ENCODE measurements at regions not wholly inside any gene's neighbourhood (a gene's known extent, or its start where the extent isn't known, plus 50 kb on each side); places are given as distances from the start of the nearest gene placed in this dataset.

GRCh38 chr16:55039511-55039910, 108.8 kb downstream of the IRX5 start:
- DNase-seq (ENCODE audit: extremely low read depth in 1 of 11, low read depth in 9 of 11, low spot score in 4 of 11), result no peak

DNA sequence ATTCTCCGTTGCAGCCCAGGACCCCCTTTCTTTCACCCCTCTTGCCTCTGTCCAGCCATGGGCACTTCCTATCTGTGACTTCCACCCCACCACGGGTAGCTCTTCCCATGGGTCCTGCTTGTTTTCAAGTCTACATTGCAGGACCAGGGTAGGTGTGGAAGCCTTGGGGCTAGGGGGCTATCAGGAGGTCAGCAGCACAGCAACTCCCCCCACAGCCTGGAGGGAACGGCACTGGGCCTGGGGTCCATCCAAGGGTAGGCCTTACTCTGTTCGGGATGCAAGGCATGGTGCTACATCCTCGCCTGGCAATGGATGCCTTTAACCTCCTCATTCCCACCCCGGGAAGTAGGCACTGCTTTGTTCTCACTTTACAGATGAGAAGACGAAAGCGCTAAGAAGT, 109.3 kb downstream of the IRX5 start:
- no peak for DNase-seq (ENCODE audit: extremely low read depth in 1 of 11, low read depth in 9 of 11, low spot score in 4 of 11)

DNA sequence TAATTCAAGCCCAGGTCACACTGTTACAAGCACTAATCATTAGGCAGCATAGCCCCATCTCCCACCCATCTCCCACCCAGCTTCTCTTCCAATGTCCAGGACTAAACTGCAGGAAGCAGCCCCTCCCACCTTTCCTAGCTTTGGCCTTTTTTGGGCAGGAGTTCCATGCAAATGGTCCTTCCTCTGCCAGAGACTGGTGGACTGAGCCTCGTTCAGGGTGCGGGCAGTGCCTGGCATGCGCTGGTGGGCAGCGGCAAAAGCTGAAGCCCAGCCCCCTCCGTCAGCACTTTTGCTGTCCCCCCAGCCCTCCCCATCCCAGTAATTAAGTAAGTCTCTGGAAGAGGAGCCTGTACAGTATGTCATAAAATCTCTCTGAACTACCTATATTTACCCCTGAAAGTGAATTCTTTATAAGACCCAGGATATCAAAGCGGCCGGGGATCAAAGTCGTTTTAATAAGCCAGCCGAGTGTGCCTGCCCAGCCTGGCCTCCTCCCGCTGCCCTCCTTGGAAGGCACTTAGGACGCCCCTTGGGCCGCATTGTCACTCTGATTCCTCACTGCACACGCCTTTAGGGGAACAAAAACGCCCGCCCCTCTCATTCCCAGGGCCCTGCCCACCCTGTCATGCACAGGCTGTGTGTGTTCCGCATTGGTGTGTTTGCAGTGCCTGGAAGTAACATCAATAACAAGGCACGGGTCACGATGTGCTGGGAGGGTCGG, 109.9 kb downstream of the IRX5 start:
- no peak for DNase-seq (ENCODE audit: extremely low read depth in 1 of 11, low read depth in 9 of 11, low spot score in 4 of 11)

DNA sequence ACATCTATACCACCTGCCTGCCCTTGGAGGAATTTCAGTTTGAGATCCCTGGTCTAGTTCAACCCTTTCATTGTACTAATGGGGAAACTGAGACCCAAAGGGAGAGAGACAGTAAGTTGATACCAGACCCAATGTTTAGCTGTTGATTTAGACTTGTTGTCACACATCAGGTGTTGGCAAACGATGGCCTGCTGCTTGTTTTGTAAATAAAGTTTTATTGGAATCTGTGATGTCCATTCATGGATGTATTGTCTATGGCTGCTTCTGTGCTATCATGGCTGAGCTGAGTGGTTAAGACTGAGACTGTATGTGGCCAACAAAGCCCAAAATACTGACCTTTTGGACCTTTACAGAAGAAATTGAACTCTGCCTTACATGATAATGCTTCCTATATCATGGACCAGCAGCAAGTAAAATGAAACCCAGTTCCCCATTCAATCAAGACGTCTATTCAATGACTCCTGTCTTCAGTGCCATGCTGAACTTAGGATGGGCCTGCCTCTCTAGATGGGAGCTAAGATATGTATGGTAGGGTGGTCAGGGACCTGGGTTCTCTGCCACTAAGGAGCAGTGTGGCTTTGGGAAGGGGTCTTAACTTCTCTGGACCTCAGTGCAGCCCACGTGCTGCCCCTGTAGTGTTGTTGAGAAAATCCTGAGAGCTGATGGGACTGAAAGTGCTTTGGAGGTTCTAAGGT, 111.0 kb downstream of the IRX5 start:
- no peak for DNase-seq (ENCODE audit: extremely low read depth in 1 of 11, low read depth in 9 of 11, low spot score in 4 of 11)

DNA sequence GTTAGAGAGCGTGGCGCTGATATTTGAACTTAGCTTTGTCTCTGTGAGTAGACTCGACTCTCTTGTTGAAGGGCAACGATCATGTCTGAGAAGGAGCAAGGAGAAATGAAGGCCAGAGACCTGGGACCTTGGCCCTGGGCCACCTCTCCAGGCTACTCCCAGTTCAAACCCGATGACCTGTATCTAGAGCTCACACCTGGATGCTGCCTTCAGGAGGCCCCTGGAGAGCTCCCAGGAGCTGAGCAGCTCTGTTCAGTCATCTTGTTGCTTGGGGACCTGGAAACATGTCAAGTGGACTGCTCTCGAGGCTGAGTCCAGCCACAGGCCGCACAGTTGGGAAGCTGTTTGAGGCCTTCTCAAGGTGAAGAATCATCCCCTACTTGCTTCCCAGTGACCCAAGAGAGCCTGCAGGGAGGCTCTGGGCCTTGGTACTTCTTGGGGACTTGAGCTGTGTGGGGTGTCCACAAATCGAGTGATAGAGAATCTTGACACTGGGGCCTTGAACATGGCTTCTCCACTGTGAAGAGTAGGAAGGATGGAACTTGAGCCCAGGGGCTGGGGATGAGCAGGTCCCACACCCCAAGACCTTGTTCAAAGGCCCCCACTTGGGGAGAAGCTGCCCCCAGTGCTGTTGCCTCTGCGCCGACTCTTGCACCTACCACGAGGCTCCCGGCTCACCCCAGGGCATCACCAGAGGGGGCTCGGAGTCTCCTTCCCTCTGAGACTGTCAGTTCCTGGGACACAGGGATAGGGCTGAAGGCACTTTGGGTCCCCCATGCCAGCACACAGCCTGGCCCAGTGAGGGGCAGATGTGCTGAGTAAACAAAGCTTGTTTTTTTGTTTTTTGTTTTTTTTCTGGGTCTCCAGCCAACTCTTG, 112.1 kb downstream of the IRX5 start:
- DNase-seq (ENCODE audit: extremely low read depth in 1 of 11, low read depth in 9 of 11, low spot score in 4 of 11), result no peak

DNA sequence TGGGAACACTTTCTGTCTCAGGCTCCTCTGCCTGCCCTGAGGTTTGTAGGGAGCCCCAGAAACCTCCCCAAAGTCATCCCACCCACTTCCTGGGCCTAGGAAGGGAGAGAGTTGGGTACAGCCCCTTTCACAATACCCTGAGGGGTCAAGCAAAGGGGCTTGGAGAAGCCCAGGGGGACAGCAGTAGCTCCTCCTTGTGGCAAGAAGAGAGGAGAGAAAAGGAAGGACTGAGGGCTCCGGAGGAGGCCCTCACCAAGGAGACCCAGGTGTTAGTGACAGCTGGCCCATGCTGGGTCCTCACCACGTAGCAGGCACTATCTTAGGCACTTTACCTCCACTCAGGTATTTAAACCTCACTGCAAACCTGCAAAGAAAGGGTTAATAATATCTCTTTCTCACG, 112.8 kb downstream of the IRX5 start:
- no peak for DNase-seq (ENCODE audit: extremely low read depth in 1 of 11, low read depth in 9 of 11, low spot score in 4 of 11)

- DNase-seq (ENCODE audit: extremely low read depth in 1 of 11, low read depth in 9 of 11, low spot score in 4 of 11), result no peak
These were observed 113.7 kb downstream of the IRX5 start for GRCh38 chr16:55044201-55044975.

DNA sequence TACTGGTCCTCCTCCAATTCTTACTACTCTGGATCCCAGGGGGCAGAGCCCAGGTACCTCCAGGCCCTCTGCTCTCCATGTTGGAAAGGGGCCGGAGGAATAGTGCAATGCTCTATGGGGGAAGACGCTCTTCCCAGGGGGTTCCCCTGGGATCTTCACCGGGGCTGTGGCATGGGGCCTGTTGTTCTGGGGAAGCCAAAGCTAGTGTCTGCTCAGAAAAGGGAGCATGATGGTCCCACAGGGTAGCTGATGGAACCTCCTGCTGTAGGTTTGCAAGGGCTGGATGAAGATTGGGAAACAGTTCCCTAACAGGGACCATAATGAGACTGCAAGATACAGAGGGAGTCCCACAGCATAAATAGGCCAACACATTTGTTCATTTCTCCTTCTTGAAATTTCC, 114.7 kb downstream of the IRX5 start:
- no peak for DNase-seq (ENCODE audit: extremely low read depth in 1 of 11, low read depth in 9 of 11, low spot score in 4 of 11)

GRCh38 chr16:55045756-55046460, 115.2 kb downstream of the IRX5 start:
- DNase-seq (ENCODE audit: extremely low read depth in 1 of 11, low read depth in 9 of 11, low spot score in 4 of 11), result no peak

GRCh38 chr16:55046513-55046912, 115.8 kb downstream of the IRX5 start:
- DNase-seq (ENCODE audit: extremely low read depth in 1 of 11, low read depth in 9 of 11, low spot score in 4 of 11), result no peak

- no peak for DNase-seq (ENCODE audit: extremely low read depth in 1 of 11, low read depth in 9 of 11, low spot score in 4 of 11)
These were observed 116.3 kb downstream of the IRX5 start for GRCh38 chr16:55046916-55047315.

DNA sequence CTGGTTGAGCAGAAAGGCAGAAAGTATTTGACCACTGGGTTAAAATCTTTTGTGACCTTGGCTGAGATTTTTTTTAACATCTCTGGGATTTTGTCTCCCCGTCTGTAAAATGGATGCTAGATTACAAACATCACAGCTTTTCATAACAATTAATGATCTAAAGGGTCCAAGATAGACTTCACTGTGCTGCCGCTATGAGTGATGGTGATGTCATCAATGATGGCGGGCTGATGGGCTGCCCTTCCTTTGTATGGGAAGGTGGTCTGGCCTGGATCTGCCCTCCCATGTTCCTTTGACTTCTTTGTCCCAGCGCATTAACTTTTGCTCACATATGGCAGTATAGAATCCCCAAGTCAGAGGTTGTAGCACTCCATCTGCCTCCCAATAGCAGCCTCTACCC, 116.7 kb downstream of the IRX5 start:
- DNase-seq (ENCODE audit: extremely low read depth in 1 of 11, low read depth in 9 of 11, low spot score in 4 of 11), result no peak

DNA sequence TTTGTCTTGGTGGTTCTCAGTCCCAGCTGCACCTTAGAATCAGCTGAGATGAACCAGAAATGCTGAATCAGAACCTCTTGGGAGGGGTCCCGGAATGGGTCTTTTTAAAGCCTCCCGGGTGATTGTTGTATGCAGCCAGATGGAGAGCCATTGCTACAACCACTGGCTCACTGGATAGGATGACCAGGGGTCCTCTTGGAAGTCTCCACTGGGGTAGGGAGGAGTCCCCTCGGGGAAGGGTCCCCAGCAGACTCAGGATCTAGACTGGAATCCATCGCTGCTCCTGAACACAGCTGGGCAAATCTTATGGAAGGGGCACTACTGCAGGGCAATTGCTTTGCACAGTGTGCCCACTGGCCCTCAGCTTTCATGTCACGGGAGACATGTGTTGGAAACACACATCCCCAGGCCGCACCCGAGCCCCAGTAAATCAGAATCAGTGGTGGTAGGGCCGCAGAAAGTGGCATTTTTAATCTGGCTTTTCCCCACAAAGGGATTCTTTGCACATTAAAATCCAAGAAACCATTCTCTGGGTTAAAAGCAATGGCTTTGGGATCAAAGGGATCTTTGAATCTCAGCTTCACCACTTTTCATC, 117.3 kb downstream of the IRX5 start:
- no peak for DNase-seq (ENCODE audit: extremely low read depth in 1 of 11, low read depth in 9 of 11, low spot score in 4 of 11)

DNA sequence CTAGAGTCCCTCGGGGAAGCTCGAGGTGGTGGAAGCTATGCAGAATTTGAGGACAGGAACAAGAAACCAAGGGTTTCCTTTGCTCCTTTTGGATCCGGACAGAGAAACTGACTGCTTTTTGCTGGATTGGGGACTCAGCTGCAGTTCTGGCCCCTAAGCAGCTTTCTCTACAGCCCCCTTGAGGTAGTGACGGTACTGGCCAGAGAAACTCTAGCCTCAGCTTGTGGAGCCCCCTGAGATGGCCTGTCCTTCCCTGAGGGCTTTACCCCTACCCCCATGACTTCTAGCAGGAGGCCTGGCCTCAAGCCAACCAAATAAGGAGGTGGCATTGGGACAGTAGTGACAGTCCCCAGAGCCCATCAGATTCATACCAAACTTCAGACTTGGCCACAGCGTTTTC, 118.1 kb downstream of the IRX5 start:
- no peak for DNase-seq (ENCODE audit: extremely low read depth in 1 of 11, low read depth in 9 of 11, low spot score in 4 of 11)

GRCh38 chr16:55051571-55052347, 121.1 kb downstream of the IRX5 start:
- no peak for DNase-seq (ENCODE audit: extremely low read depth in 1 of 11, low read depth in 9 of 11, low spot score in 4 of 11)

DNA sequence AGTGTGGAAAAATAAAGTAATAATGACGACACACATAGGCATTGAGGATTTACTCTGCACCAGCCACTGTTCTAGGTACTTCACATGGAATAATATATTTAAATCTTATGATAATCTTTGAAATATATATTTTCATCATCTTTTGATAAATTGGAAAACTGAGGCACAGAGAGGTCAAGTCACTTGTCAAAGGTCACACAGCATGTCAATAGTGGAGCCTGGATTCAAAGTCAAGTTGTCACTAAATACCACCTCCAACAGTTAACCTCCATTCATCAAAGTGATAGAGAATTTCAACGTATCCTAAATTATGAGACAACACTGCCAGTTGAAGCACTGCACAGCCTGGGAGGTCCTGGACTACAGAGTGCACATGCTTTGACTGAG, 121.7 kb downstream of the IRX5 start:
- DNase-seq (ENCODE audit: extremely low read depth in 1 of 11, low read depth in 9 of 11, low spot score in 4 of 11), result no peak

DNA sequence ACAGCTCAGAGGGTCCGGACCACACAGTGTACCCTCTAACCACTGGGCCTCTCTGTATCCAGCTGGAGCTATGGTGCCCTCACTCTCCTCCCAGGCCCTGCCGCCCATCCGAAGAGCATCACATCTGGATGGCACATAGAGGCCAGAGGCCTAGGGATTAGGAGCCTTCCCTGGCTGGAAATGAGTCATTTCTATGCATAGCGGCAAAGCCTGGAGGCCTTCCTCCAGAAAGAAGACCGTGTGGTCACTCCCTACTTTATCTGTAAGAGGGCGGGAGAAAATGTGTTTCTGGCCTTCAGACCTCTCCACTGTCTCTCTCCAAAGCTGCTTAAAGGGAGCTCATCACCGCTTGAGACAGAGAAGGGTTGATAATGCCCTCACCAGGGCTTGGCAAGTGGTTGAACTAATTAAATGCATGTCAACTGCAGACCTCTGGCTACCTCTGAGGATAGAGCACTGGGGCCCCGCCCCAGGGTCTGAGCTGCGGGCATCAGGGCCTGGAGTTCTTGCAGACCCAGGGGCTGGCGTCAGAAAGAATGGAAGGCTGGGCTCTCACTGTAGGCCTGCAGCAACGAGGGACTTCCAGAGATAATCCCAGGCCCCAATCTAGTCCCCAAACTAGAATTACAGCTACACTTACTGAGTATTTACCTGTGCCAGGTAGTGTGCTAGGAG, 122.2 kb downstream of the IRX5 start:
- DNase-seq (ENCODE audit: extremely low read depth in 1 of 11, low read depth in 9 of 11, low spot score in 4 of 11), result no peak
